ENCODE measurements at regions not wholly inside any gene's neighbourhood (a gene's known extent, or its start where the extent isn't known, plus 50 kb on each side); places are given as distances from the start of the nearest gene placed in this dataset.

GRCh38 chr2:128770143-128771085, 451.7 kb upstream of the HS6ST1 start:
- DNase-seq, result no peak

DNA sequence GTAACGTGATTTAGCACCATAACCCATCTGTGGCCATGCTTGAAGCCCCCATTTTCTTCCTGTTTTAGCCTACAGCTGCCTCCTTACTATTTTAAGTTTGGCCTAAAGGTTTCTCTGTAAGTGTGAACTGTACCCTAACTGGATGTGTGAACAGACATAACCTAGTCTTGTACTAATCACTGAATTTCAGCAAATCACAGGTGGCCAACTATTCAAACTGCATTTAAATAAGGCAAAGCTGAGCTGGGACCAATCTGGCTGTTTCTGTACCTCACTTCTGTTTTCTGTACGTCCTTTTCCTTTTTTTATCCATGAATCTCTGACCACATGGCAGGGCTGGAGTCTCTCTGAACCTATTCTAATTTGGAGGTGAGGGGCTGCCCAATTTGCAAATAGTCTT, 452.7 kb upstream of the HS6ST1 start:
- no peak for DNase-seq

- DNase-seq, result no peak
Observed at GRCh38 chr2:128772671-128773070, 454.0 kb upstream of the HS6ST1 start.

DNA sequence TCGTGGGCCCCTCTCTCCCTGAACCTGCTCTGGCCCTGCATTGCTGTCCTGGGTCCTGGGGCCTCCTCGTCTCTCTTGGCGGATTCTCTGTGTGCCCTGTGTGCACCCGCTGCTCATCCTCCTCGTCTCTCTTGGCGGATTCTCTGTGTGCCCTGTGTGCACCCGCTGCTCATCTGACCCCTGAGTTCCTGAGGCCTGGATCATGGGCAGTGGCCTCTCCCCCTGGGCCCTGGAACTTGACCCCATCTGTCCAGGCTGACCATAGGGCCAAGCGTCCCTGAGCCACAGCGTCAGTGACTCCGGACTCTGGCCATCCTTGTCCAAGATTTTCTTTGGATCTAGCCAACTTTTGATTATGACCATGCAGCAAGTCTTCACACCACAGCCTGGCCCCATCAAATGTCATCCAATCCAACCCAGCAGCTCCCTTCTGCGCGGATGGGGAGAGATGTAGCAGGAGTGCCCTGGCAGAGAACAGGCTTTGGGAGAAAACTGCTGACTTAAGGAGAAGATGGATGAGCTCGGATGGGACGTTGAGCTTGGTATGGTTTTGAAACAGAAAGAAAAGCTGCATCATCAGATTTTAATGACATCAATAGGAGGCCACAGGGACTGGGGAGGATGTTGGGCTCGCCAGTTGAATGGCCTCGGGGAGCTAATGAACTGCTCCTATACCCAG, 455.1 kb upstream of the HS6ST1 start:
- no peak for DNase-seq

DNA sequence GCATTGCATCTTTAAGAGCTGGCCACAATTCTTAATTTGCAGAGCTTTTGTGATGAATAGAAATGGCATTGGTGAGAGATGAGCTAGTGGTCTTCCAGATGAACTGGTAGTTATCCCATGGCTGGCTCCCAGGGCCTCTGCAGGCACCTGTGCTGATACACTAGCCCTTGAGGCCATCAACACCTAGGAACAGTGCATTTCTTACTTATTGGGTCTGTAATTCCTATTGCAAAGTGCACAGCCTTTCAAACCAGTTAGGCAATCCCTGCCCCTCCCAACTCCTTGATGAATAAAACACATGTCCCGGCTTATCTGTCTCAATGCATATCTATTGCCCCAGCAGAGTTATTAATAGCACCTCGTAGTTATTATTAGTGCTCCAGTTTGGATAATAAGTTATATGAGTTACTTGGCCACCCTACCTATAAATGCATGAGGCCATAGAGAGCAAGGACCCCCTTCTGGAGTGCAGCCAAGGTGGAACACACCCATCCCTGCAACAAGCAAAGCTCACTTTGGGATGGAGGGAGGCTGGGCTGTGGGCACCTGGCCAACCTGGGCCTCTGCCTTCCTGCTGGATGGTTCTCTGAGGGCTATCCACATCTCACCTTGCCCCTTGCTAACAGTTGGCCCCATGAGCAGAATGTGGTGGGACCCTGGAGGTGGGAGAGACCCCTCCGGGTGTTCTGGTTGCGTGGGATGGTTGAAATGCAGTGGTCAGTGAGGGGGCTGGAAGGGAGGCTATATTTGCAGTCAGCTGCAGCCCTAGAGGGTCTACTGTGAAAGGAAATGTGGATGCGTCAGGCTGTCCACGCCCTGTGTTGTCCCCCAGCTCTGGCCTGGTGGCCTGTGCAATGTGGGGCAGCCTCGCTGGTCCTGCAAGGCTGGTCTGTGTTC, 455.9 kb upstream of the HS6ST1 start:
- DNase-seq, result no peak

- DNase-seq, result no peak
Observed at GRCh38 chr2:128775217-128775913, 456.7 kb upstream of the HS6ST1 start.

GRCh38 chr2:128775914-128776285, 457.2 kb upstream of the HS6ST1 start:
- DNase-seq, result no peak

DNA sequence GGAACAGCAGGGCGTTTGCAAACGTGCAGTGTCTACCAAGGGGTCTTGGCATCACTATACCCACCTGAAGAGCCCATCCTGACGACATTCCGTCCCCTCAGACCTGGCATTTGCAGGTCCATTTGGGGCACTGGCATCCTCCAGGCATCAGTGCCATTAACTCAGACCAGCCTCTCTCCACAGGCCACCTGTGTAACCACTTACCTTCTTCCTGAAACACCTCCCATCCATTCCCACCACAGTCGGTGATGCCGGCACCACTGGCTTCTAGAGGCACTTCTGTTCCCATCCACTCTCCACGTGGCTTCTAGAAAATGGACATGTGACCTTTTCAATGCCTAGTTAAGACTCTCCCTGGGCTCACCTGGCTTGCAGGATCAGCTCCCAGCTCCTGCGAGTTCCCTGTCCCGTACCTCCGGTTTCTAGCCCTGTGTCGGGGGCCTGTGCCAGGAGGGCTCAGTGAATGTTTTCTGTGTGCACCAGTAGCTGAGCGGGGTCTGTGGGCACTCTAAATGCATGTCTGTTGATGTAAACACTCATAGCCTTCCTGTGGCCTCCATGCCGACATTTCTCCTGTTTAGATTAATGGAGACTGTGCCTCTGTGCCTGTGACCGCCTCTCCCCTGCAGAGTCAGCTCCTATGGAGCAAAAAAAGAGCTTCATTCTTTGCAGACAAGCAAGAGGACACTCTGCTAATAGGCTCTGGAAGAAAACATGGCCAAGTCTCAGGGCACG, 458.0 kb upstream of the HS6ST1 start:
- DNase-seq, result no peak

GRCh38 chr2:128777196-128778035, 458.7 kb upstream of the HS6ST1 start:
- DNase-seq, result no peak

GRCh38 chr2:128778843-128779242, 460.2 kb upstream of the HS6ST1 start:
- no peak for DNase-seq

DNA sequence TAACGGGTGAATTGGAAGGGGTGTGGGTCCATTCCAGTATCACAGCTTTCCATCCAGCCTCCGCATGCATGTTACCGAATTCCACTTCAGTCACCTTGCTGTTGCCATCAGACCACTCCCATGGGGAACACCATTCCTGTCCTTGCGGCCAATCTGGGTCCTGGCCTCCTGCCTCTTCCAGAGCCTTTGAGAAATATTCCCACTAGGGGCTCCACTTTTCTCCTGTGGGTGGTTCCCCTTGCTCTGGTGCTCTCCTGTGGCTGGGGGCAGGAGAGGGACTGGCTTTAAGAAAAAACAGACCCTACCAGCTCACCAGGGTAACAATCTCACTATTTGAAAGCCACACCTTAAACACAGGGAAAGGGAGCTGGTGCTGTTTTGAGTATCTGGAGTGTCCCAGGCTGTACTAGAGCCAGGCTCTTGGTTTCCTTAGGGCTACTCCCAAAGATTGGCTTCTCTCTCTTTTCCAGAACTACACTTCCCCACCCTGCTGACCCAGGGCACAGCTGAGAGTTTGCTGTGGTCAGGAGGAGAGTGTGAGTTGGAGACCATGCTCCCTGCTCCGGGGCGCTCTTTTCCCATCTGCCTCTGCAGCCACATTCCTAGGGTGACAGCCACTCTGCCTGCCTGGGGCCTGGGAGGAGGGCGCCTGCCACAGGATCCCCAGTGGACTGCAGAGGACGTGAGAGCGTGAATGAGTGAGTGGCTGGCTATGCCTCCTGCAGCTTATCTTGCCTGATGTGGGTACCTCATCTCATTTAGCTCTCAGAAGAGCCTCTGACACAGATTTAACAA, 460.8 kb upstream of the HS6ST1 start:
- DNase-seq, result no peak

GRCh38 chr2:128780434-128781080, 461.9 kb upstream of the HS6ST1 start:
- no peak for DNase-seq

- no peak for DNase-seq
Observed at GRCh38 chr2:128781166-128781565, 462.5 kb upstream of the HS6ST1 start.

- DNase-seq, result no peak
Observed at GRCh38 chr2:128781585-128782385, 463.1 kb upstream of the HS6ST1 start.

- DNase-seq, result no peak
Observed at GRCh38 chr2:128782411-128783192, 463.9 kb upstream of the HS6ST1 start.

- DNase-seq, result no peak
Observed at GRCh38 chr2:128783193-128783671, 464.6 kb upstream of the HS6ST1 start.

DNA sequence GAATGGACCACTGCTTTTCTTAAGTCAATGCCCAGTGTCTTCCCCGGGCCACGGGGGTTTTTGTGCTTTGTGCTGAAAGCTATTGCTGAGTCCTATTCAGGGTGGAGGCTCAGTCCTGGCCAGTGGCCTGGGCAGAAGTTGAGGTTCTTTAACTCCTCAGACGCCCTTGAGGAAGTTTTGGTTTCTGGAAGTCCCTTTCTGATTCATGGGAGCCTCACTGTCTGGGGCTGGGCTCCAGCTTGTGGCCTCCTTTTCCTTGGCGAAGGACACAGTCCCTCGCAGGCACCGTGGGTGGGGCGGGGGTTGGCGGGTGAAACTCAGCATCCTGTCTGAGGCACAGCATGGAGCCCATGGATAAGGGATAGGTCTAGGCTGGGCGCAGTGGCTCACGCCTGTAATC, 465.2 kb upstream of the HS6ST1 start:
- no peak for DNase-seq

Data from CD4-positive, alpha-beta T cell treated with Interleukin-17A for 4 hours (primary cell).